GM11168 (cell line): ENCODE measurements at regions not wholly inside any gene's neighbourhood (a gene's known extent, or its start where the extent isn't known, plus 50 kb on each side); places are given as distances from the start of the nearest gene placed in this dataset.

Experiments
- in situ Hi-C: fragments of 300-500 bp; cut with MboI; formaldehyde crosslinking; loops from one replicate; pipeline ENCODE4 v1.12.0; 2022; ENCODE audit warnings: low sequenced_read_pairs; ENCODE audit not compliant: unreplicated experiment

DNA sequence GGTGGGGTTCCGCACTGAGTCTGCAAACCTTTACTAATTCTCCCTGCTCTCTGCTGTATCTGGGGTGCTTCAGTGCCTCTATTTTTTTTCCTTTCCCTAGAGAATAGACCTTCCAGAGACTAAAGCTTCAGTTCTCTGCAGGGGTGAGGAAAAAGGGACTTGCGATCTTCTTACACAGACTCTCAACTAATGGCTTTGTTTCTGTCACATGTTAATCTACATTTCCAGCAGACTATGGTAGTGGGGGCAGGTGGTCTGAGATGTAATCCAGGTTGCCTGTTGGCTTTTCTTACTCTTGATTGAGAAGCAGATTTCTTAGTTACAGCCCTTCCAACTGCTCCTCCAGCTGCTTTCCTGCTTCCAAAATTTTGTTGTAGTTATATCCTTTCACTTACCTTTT is 229.0 kb upstream of the NLRP1 start:
- in situ Hi-C loops = no loop called here

DNA sequence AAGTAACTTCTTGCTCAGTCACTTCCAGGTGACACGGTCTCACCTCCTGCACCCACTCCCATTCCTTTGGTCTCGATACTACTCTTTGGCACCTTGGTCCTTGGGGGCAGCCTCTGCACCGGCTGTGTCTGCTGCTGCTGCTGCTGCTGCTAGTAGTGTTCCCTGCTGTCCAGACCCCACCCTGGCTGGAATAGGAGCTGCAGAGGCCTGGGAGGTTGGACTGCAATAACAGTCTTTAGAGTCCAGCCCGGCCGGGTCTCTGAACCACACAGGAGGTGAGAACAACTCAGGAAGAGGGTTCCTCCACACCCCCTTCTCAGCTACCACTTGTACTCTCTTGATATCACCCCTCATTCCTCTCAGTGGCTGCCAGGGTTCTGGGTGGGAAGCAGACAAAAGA is 231.1 kb upstream of the NLRP1 start:
- in situ Hi-C loops = no loop called here

DNA sequence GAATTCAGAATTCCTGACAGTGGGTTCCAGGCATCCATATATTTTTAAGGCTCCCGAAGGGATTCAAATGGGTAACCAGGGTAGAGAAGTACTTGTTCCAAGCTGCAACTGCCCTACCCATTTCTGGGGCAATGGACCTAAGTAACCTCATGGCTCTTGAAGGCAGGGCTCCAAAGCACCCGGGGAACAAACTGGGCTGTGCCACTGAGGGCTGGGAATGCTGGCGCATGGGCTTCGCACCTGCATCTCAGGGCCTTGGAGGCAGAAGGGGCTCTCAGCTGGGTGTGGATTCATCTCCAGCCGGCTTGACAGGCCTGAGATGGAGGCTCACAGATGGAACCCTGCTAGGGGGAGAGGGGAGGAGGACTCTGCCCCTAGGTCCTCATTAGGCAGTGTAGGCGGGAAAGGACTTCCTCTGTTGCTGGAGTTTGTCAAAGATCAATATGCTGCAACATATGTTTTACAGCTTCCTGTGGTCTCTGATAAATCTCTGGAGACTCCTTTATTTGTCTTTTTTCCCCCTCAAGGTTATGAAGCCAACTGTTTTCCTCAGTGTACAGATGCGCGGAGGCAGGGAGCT is 232.3 kb upstream of the NLRP1 start:
- in situ Hi-C loops = no loop called here

DNA sequence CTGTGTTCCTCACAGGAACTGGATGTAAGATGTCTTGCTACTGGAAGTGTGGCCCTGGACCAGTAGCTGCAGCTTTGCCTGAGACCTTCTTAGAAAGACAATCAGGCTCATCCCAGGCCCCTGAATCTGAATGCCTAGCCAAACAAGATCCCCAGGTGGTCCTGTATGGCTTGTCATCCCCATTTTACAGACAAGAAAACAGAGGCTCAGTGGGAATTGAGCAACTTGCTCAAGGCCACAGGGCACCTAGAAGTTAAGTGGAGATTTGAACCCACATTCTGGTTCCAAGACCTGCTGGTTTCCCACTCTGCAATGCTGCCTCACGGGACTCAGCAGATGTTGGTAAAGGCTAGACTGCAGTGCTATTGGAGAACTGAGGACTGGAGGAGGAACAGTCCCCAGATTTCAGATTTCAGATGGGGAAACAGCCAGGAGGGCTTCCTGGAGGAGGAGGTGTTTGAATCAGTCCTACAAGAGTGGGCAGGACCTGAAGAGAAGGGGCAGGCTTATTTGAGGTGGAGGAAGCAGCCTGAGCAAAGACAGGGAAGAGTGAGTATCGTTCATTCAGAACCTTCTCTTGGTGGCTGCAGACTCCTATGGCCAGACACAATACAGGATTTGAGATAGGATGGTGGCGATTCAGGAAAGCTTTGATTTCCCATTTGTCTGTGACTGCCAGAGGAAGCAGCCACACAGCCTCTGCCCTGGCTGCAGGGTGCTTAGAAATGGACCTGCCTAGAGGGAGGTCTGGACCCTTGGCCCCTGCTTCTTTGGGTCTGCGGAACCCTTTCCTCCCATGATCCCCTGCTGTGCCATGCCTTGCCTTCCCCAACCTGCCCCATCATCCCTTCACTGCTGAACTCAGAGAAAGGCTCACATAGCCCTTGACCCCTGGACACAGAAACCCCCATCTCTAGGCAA is 233.4 kb upstream of the NLRP1 start:
- in situ Hi-C loops = no loop called here

DNA sequence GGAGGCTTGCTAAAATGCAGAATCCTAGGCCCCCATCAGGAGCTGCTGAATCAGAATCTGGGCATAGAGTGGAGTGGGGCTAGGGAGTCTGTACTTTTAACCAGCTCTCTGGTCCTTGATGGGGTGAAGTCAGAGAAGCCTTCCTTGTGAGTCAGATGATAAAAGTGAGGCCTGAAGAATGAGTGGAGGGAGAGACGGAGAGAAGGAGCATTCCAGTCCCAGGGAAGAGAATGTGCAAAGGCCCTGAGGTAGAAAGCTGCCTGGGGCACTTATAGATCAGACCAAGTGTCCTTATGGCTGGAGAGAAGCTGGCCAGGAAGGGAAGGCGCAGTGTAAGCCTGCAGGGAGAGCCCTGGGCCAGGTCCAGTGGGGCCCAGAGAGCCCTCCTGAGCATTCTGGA is 235.1 kb upstream of the NLRP1 start:
- in situ Hi-C loops = no loop called here

DNA sequence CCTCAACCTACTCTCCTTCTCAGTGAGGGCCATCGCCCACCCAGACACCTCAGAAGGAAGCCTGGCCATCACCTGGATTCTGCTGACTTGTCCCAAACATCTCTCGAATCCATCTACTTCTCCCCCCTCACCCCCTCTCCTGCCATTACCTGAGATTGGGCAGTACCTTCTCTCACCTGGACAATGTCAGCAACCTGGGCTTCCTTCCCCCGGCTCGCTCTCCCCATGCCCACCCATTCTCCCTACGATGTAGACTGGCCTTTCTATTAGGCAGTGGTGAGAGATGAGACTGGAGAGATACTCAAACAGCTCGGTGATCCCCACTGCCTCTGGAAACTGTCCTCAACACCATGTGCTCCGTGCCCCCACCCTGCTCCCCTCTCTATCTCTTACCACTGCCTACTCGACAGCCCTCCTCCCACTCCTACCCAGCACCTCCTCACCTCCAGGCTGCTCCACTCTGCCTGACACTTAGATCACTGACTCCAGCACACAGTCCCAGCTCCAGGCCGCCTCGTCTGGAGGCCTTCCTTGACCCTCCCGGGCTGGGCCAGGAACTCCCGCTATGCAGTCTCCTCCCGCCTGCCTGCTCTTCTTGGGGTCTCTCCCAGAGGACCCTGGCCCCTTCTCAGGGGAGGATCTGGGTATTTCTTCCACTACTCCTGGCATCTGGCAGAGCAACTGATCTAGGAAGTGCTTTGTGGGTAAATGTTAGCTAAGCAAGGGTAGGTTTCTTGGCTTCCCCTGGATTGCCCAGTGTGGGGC is 235.8 kb upstream of the NLRP1 start:
- in situ Hi-C loops = no loop called here

DNA sequence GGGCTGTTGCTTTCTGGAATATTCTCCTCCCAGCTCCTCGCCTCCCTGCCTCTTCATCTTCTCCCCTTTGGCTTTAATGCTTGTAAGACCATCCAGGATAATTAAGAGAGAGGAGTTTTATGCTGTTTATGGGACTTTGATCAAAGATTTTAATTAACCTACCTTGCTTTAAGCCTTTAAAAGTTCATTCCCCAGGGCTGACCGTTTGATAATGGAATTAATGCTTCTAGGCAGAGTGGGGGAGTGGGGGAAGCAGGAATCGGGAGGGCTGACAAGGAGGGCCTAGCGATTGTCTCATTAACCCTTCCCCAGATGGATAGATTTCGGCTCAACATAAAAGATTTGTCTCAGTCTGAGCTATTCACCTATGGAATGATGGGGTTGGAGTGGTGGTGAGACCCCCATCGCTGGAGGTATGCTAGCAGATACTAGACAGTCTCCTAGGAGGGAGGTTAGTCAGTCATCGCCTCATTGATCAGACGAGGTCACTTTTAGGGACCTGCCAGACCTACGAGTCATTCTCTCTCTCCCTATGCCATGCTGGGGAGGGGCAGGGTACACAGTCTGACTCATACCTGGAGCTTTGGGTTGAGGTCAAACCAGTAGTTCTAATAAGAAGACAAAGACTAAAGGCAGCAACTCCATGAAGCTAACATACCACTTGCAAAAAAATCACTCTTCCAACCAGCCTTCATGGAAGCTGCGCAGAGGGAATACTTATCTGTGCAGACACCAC is 236.6 kb upstream of the NLRP1 start:
- in situ Hi-C loops = no loop called here

DNA sequence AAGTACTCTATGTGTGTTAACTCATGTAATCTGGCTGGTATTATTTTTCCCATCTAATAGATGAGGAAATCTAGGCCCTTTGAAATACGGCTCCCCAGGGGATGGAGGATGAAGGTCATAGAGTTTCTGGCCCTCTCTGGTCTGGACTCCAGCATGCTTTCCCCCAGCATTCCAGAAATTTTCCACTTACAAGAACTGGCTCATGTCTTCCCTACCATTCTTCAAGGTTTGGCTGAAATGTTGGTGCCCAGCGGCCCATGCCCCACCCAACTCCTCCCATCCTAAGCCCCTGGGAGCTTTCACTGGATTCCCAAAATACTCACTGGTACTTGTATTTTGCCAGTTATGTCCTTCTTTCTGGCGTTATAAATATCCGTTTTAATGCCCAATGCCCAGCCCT is 237.5 kb upstream of the NLRP1 start:
- in situ Hi-C loops = no loop called here

DNA sequence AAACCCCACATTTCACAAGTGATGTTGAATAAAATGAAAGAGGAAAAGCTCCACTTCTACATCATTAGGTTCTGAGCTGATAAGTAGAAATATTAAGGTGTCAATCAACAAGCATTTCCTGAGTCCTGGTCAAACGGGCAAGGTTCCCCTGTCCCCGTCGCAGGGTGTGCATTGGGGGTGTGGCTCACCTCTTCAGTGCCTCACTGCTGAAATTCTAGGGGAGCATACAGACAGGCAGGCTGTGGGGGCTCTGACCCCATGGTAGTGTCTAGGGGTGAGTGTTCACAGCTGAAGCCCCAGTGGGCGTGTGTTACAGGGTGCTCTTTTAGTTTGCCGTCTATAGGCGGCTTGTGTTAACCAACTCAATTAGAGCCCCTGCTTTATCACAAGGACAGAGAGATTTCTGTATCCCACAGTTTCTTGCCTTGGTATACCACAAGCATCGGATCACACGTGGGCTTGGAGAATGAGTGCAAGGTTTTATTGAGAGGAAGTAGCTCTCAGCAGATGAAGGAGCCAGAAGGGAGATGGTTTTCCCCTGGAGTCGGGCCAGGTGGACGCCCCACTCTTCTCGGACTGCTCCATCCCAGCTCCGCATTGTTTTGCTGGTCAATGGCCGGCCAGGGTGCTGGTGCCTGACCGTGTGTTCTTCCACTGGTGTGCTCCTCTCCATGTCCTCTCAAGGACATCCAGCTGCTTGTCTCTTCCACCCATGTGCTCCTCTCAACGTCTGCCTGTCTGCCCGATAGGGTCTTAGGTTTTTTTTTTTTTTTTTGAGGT is 238.2 kb upstream of the NLRP1 start:
- in situ Hi-C loops = no loop called here

DNA sequence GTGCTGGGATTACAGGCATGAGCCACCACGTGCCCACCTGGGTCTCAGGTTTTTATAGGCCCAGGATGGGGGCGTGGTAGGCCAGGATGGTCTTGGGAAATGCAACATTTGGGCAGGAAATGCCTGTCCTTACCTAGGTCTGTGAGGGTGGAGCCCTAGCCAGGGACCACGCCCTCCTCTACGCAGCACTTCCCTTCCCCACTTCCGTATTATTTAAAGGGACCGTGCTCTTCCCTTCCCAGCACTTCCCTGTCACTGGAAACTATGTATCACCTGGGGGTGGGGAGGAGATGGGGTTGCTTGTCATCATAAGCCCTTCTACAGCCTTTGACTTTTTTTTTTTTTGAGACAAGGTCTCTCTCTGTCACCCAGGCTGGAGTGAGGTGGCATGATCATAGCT is 238.9 kb upstream of the NLRP1 start:
- in situ Hi-C loops = no loop called here

DNA sequence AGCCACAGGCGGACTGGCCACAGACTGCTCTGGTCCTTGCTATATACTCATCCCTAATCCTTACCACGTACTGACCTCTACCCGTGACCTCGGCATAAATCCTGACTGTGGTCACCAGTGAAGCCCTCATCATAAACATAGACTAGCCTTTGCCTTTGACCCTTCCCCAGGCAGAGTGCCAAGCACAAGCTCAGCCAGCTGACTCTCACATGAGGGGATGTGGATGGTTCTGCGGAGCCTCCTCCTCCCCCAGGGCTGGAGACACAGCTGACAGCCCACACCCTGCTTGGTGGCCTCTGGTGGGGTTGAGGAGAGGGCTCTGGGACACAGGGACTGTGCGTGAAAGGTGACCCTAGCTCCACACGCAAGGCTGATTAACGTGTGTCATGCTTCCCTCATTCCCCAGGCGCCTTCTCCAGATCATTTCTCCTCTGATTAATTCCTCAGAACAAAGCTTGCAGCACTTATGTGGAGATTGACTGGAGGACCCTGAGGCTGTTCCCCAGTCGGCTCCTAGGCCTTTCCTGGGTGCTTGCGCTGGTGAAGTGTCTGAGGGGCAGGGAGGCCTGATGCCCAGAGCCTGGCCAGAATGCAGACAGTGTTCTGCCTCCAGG is 241.5 kb upstream of the NLRP1 start:
- in situ Hi-C loops = no loop called here

DNA sequence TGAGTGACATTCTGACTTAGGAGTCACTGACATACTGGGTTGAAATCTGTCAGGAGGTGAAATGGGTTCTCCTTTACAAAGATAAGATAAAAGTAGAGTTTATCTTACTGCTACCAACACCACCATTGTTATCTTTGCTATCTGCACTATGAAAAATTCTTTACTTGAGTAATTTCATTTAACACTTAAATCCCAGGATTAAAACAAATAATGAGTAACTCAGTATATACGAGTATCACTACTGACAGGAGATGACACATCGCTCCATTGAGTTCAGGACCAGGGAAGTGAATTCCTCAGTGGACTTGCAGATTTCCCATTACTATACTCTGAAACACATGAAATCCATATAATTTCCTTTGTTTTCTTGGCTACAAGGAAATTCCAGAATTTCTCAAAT is 242.1 kb upstream of the NLRP1 start:
- in situ Hi-C loops = no loop called here

DNA sequence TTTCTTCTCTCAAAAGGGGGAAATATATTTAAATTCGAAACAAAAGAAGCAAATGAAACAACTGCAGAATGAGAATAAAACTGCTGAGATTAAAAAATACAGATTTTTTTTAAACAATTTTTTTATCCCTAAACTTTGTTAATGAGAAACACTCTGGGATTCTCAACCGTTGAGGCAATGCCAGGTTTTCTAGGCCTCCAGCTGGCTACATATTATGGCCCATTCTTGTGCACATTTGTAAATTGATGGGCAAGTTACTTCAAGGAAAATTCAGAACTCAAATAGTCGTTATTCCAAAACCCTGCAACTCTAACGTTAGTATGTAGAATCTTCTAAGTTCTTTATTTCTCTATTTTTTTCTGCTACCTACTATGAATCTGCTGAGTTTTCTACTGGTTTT is 239.3 kb upstream of the WSCD1 start:
- in situ Hi-C loops = no loop called here

DNA sequence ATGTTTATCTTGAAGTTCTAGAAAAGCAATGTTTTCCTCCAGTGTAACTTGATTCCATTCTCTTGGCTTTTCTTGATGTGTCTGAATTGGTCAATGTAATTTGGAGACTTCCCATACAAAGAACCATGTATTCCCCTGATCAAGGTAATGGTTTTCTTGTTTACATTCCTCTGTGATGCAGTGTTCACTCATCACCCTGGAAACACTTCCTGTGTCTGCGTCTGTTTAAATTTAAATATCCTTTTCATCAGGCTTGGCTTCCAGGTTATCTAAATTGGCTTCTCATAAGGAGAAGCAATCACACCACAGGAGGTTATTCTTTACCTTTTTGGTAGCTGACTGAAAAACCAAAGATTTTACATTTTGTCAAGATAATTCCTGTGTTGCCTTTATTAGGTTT is 237.3 kb upstream of the WSCD1 start:
- in situ Hi-C loops = no loop called here

DNA sequence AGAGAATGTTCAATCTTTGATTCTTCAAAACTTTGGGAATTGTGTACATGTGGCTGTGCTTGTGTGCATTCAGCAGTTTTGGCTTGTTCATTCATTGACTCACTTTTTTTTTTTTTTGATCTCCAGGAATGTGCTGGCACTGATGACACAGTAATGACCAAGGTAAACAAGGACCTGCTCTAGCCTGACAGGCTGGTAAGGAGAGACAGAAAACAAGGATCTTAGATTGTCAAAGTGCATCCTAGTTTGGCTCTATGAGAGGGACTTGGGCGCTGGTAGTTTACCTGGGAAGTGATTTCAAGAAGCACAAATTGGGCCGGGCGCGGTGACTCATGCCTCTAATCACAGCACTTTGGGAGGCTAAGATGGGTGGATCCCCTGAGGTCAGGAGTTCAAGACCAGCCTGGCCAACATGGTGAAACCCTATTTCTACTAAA is 233.1 kb upstream of the WSCD1 start:
- in situ Hi-C loops = no loop called here

DNA sequence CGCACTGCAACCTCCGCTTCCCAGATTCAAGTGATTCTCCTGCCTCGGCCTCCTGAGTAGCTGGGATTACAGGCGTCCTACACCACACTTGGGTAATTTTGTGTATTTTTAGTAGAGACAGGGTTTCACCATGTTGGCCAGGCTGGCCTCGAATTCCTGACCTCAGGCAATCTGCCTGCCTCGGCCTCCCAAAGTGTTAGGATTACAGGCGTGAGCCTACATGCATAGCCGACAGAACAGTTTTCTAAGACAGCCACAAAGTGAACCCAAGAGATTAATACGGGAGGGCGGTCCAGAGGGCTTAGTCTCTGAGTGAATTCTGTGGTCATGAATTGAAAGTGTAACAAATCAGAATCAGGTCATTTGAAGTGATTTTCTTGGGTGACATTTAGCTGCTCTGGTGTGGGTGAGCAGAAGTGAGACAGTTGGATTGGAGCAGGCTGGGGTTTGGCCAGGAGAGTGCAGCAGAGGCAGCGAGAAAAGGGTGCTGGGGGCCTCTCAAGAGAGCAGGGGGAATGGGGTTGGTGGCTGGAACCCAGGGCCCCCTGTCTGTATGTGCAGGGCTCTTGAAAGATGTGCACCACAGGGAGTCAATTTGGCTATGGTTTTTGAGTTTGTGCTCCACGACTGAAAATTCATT is 231.4 kb upstream of the WSCD1 start:
- in situ Hi-C loops = no loop called here

DNA sequence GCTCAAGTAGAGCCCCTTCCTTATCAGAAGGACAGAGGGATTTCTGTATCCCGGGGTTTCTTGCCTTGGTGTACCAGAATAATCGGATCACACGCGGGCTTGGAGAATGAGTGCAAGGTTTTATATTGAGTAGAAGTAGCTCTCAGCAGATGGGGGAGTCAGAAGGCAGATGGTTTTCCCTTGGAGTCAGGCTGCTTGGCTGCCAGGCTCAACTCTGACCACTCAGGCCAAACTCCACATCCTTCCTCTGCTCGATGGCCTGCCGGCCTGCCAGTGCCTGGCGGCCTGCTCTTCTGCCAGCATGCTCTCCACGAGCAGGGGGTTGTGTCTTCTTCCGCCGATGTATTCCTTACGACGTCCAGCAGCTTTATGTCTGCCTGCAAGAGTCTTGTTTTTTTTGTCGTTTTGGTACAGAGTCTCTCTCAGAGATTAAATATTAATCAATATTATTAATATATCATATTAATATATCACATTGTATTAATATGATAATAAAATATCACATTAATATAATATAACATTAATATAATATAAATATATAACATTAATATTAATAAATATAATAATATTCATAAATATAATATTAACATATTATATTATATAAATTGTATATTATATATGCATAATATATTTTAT is 229.2 kb upstream of the WSCD1 start:
- in situ Hi-C loops = no loop called here

DNA sequence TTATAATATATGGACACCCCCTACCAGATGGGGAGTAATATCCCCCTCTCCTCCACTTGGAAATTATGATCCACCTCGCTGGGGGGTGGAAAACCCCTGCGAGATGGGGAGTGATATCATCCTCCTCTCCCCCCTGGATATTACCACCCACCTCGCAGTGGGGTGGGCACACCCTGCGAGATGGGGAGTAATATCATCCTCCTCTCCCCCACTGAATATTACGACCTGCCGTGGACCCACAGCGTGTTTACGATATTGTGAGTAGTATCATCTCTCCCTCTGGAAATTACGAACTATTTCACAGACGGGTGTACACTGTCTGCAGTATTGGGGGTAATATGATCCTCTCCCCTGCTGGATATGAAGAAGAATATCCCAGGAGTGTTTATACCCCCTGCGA is 228.3 kb upstream of the WSCD1 start:
- in situ Hi-C loops = no loop called here
